Cardiac fibroblast (primary cell): ENCODE measurements at regions not wholly inside any gene's neighbourhood (a gene's known extent, or its start where the extent isn't known, plus 50 kb on each side); places are given as distances from the start of the nearest gene placed in this dataset.

Source experiments
- DNase-seq, 2 donors: peaks; one replicate each; pipeline versions ENCODE4 v3.0.0 to v3.0.0-alpha.2; 2010; ENCODE audit warnings: low read depth in 2 of 2
- H3K4me3 ChIP-seq, 2 donors: replicated peaks in 1 of 2; 1 replicate in 1 of 2; 2 replicates in 1 of 2; pipeline ENCODE4 v1.5.1; 2011; ENCODE audit warnings: low read depth in 2 of 2, low read length in 2 of 2, mild to moderate bottlenecking in 2 of 2, moderate library complexity in 1 of 2
- CTCF ChIP-seq: IDR thresholded peaks from one replicate; pipeline ENCODE4 v1.5.1; 2011; ENCODE audit warnings: low read depth, mild to moderate bottlenecking, low read length, inconsistent platforms

DNA sequence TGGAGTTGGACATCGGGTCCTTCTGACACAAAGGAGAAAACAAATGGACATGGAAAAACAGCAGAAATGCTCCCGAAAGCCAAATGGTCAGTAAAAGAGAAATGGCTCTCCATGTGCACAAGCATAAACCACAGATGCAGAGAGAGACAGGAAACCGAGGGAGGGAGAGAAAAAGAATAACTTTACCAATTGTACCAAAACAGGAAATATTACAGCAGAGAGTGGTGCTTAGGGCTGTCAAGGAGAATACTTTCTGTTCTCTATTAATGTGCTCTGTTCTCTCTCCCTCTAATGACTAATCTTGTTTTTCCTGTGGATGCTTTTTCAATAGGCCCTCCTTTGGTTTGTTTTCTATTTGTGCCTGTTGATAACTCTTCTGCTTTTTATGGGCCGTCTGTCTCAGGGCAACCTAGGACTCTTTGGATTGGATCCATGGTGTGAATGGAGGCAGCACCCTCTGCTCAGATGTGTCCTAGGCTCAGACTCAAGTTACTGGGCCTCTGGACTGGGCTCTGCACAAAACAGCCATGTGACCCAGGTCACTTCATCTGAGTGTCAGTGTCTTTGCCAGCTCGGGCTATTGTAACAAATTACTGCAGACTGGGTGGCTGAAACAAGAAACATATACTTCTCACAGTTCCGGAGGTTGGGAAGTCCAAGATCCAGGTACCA, 663.0 kb downstream of the NPHP4 start:
- H3K4me3 ChIP-seq, result no peak overlapping the region
- DNase-seq, result no peak
- TF ChIP-seq CTCF, result no peak

GRCh38 chr1:5324883-5325282, 667.3 kb downstream of the NPHP4 start:
- no peak for DNase-seq
- H3K4me3 ChIP-seq, result no peak overlapping the region
- no peak for TF ChIP-seq CTCF

DNA sequence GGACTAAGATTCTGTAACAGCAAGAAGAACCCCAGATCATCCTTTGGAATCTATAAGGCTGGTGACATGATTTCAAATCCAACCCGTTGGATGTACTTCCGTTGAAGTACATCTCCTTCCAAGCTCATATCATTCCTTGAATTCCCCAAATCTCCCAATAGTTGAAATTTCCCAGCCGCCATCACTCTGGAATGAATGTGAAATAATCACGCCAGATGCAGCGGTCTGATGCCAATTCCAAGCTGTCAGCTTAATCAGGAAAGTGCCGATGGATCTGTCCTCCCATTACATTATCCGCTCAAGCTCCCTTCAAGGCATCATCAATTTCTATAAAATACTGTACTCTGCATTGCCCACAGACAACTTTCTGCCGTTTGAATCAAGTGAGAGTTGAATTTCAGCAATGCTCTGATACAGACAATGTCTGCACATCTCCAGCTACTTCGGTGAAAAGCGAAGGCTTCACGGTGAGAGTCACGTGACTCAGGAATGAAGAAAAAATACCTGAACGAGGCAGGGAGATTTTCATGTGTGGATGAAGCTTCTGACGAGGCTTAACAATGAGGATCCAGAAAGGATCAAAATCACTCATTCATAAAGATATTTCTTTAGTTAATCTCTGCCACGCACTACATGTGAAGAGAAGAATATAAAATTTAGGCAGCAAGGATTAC, 663.9 kb downstream of the AJAP1 start:
- no peak overlapping the region for H3K4me3 ChIP-seq
- TF ChIP-seq CTCF, result no peak
- no peak for DNase-seq

- no peak overlapping the region for H3K4me3 ChIP-seq
- DNase-seq, result no peak
- TF ChIP-seq CTCF, result no peak
Measured at GRCh38 chr1:5317391-5317790, 663.0 kb downstream of the AJAP1 start.

GRCh38 chr1:5312862-5313261, 658.5 kb downstream of the AJAP1 start:
- no peak for TF ChIP-seq CTCF
- no peak for DNase-seq
- H3K4me3 ChIP-seq, result no peak overlapping the region

GRCh38 chr1:5312293-5312674, 657.9 kb downstream of the AJAP1 start:
- no peak for DNase-seq
- no peak for TF ChIP-seq CTCF
- no peak overlapping the region for H3K4me3 ChIP-seq
